ENCODE measurements at regions not wholly inside any gene's neighbourhood (a gene's known extent, or its start where the extent isn't known, plus 50 kb on each side); places are given as distances from the start of the nearest gene placed in this dataset.
A peak's percentile ranks its signal among the peaks of the same experiment; 100 is the strongest.

DNA sequence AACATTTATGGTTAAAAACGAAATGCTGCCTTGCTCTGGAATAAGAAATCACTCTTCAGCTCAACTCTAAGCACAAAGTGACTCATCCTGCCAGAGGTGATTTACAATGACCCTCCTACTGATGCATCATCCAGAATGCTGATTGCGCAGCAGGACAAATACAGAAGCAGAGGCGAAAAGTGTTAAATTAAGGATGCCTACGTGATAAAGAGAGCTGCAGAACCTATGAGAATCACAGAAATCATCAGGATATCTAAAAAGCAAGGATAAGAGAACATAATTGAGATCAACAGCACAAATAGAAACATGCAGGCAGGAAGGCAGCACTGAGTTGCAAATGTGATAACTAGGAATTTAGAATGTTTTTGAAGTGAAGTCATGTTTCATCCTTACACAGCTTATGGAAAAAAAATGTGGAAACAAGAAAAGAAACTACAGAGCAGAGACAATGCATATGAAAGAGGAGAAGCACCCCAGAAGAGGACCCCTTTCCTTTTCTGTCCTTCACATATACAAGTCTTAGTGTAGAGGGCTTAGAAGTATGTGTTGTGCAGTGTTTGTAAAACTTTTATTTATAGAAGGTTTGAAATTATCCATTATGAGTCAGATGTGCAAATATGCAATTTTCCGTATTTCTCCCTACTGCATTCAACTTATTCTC, 188.4 kb downstream of the SLC7A11 start (continued):
- TF ChIP-seq CHD1 (IDR thresholded peaks at IDR 0.05; ENCODE audit: low read depth, low read length), result no peak

DNA sequence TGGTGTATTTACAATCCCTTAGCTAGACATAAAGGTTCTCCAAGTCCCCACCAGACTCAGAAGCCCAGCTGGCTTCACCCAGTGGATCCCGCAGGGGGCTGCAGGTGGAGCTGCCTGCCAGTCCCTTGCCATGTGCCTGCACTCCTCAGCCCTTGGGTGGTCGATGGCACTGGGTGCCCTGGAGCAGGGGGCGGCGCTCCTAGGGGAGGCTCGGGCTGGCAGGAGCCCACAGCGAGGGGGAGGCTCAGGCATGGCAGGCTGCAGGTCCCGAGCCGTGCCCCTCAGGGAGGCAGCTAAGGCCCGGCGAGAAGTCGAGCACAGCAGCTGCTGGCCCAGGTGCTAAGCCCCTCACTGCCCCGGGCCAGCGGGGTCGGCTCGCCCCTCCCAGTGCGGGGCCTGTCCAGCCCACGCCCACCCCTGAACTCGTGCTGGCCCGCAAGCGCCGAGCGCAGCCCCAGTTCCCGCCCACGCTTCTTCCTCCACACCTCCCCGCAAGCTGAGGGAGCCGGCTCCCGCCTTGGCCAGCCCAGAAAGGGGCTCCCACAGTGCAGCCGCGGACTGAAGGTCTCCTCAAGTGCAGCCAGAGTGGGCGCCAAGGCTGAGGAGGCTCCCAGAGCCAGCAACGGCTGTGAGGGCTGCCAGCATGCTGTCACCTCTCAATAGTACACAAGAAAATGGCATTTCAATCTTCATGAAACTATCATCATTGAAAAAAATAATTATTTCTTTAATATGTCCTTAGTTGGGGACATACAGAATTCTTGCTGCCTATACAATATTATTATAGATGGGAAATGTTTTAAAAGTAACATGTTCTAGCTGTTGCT, 189.1 kb downstream of the SLC7A11 start:
- Histone ChIP-seq H4K20me1 (ENCODE audit: insufficient read depth, low read length) (no peaks in the 10 kb centered on the region), H3K23ac (ENCODE audit: low read depth, low read length) (peak overlapping the region; percentile 33; the same call in 1 of the 2 replicates), H3K9me1 (ENCODE audit: insufficient read depth, low read length) (peaks cover 7% of the 10 kb centered on the region), H2AFZ (replicated peaks; ENCODE audit: low read length, poor library complexity) (no peak overlapping the region), H3K79me1 (ENCODE audit: low read depth in 1 of 2, low read length in 2 of 2) (peaks cover 0 to 4% of the 10 kb centered on the region in 2 experiments; a peak in 1 of 4 replicates), H3K36me3 (ENCODE audit: control insufficient read depth, insufficient read depth, low read length) (no peaks in the 10 kb centered on the region), H3K14ac (replicated peaks; ENCODE audit: low read depth, low read length) (peak overlapping the region; percentile 50; the same call in 1 of the 2 replicates), H3K27me3 (ENCODE audit: control insufficient read depth, insufficient read depth, low read length) (no peaks in the 10 kb centered on the region), H3K4me1 (ENCODE audit: control insufficient read depth, insufficient read depth, low read length) (peaks cover 26% of the 10 kb centered on the region), H2BK15ac (ENCODE audit: low read depth, low read length) (peak overlapping the region; percentile 8; the same call in 1 of the 3 replicates), H4K8ac (ENCODE audit: low read depth in 2 of 2, low read length in 2 of 2) (peak overlapping the region in 1 of 2 experiments; percentile 87; a peak in 3 of 4 replicates), H3K4me2 (ENCODE audit: low read depth, low read length) (no peak overlapping the region), H3K27ac (ENCODE audit: insufficient read depth, low read length) (peak overlapping the region; percentile 98), H2AK5ac (ENCODE audit: low read depth, low read length) (peak overlapping the region; percentile 91), H3K4ac (ENCODE audit: low read depth, low read length) (peak overlapping the region; percentile 87), H3K9ac (ENCODE audit: low read depth, low read length) (no peak overlapping the region; the same call in 1 of the 2 replicates), H3K56ac (ENCODE audit: extremely low read depth, insufficient read depth, low read length) (peak overlapping the region; percentile 63), H3K18ac (ENCODE audit: low read depth, low read length) (peak overlapping the region; percentile 79), H3K9me3 (ENCODE audit: control insufficient read depth, insufficient read depth, low read length) (no peaks in the 10 kb centered on the region), H3K4me3 (ENCODE audit: insufficient read depth, low read depth, low read length) (no peak overlapping the region), H4K91ac (ENCODE audit: insufficient read depth, low read depth, low read length) (peak overlapping the region; percentile 87), H4K5ac (ENCODE audit: low read depth, low read length) (peak overlapping the region; percentile 86), H2BK5ac (ENCODE audit: low read depth, low read length, poor library complexity, severe bottlenecking) (peak overlapping the region; percentile 100), H2AK9ac (replicated peaks; ENCODE audit: low read depth, low read length, poor library complexity) (peak overlapping the region; percentile 31), H2BK120ac (ENCODE audit: low read depth, low read length) (peak overlapping the region; percentile 96), H2BK20ac (ENCODE audit: low read depth, low read length) (peak overlapping the region; percentile 91)
- ChIA-PET POLR2A (ENCODE audit: unreplicated experiment) (no interaction called here), CTCF (interaction anchor here (0.6 to 1.2 kb wide), 5 partner anchors 9 to 122 kb away, joined by 3 read pairs; no protein-coding TSS in a partner anchor)
- TF ChIP-seq POLR2A (IDR thresholded peaks at IDR 0.05; ENCODE audit: low read depth, low read length) (no peak), FOS (IDR thresholded peaks at IDR 0.05; ENCODE audit: low read depth, low read length) (no peak), BHLHE40 (IDR thresholded peaks at IDR 0.05; ENCODE audit: low read depth, low read length) (no peak), MXI1 (IDR thresholded peaks at IDR 0.05; ENCODE audit: borderline replicate concordance, low read depth, low read length) (no peak), RFX5 (IDR thresholded peaks at IDR 0.05; ENCODE audit: low read depth, low read length) (no peak), USF2 (IDR thresholded peaks at IDR 0.05; ENCODE audit: low read depth, low read length) (no peak), RCOR1 (IDR thresholded peaks at IDR 0.05; ENCODE audit: insufficient replicate concordance, low read length) (no peak), CHD1 (IDR thresholded peaks at IDR 0.05; ENCODE audit: low read depth, low read length) (no peak)
- TF ChIP-seq, protein P1, sequence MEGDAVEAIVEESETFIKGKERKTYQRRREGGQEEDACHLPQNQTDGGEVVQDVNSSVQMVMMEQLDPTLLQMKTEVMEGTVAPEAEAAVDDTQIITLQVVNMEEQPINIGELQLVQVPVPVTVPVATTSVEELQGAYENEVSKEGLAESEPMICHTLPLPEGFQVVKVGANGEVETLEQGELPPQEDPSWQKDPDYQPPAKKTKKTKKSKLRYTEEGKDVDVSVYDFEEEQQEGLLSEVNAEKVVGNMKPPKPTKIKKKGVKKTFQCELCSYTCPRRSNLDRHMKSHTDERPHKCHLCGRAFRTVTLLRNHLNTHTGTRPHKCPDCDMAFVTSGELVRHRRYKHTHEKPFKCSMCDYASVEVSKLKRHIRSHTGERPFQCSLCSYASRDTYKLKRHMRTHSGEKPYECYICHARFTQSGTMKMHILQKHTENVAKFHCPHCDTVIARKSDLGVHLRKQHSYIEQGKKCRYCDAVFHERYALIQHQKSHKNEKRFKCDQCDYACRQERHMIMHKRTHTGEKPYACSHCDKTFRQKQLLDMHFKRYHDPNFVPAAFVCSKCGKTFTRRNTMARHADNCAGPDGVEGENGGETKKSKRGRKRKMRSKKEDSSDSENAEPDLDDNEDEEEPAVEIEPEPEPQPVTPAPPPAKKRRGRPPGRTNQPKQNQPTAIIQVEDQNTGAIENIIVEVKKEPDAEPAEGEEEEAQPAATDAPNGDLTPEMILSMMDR (conservative IDR thresholded peaks at IDR 0.05; ENCODE audit: low read depth, low read length), result no peak
- dilution Hi-C loops (cut with HindIII; ENCODE audit: low sequenced_read_pairs, unreplicated experiment) (no loop called here), intact Hi-C loops (cut with micrococcal nuclease) (no loop called here), in situ Hi-C loops (cut with MboI; ENCODE audit: low sequenced_read_pairs) (no loop called here)
- WGBS, 2 experiments (ENCODE audit: extremely low coverage in 2 of 2, insufficient read length in 1 of 2), result 95% methylated on average over 4 of the region's 31 CpGs; no CpG with 5 or more reads in 1 of the 2 experiments
- no peak for ATAC-seq (ENCODE audit: low read depth)
- no peak for DNase-seq
- BruUV-seq (replicated peaks), result no TSS peak

Measured in IMR-90 (cell line).